ENCODE measurements at regions not wholly inside any gene's neighbourhood (a gene's known extent, or its start where the extent isn't known, plus 50 kb on each side); places are given as distances from the start of the nearest gene placed in this dataset.

GRCh38 chr12:67523538-67523937 is 125.0 kb upstream of the DYRK2 start:
- Histone ChIP-seq H3K79me2 (ENCODE audit: control insufficient read depth, low read length) (no peaks in the 10 kb centered on the region), H3K27ac (ENCODE audit: low read depth, low read length) (no peak overlapping the region)

GRCh38 chr12:67524861-67525616 is 123.5 kb upstream of the DYRK2 start:
- Histone ChIP-seq H3K4me1 (ENCODE audit: control insufficient read depth, low read length) (peaks cover 4% of the 10 kb centered on the region; the same call in 1 of the 2 replicates), H4K20me1 (ENCODE audit: control insufficient read depth, insufficient read depth, low read depth, low read length) (no peaks in the 10 kb centered on the region), H3K27me3 (ENCODE audit: control insufficient read depth, low read length) (no peaks in the 10 kb centered on the region), H3K4me3 (ENCODE audit: low read length) (no peak overlapping the region), H3K9me2 (replicated peaks; ENCODE audit: control insufficient read depth, low read length) (no peaks in the 10 kb centered on the region; the same call in 1 of the 2 replicates), H3K36me3 (ENCODE audit: control insufficient read depth, low read length) (no peaks in the 10 kb centered on the region), H3F3A (ENCODE audit: control insufficient read depth, insufficient read depth) (no peaks in the 10 kb centered on the region), H3K4me2 (ENCODE audit: low read length) (no peak overlapping the region), H3K27ac (ENCODE audit: low read depth, low read length) (no peak overlapping the region), H3K79me2 (ENCODE audit: control insufficient read depth, low read length) (no peaks in the 10 kb centered on the region), H3K9me3 (ENCODE audit: control insufficient read depth, insufficient read depth, low read length) (no peaks in the 10 kb centered on the region)
- TF ChIP-seq EZH2phosphoT487 (IDR thresholded peaks at IDR 0.05; ENCODE audit: borderline replicate concordance, low read length) (no peak), CTCF (IDR thresholded peaks at IDR 0.05; ENCODE audit: low read depth, low read length, poor library complexity, severe bottlenecking) (no peak)

More at GRCh38 chr12:67523538-67523937, 125.0 kb upstream of the DYRK2 start:
- Histone ChIP-seq H3K36me3 (ENCODE audit: control insufficient read depth, low read length) (no peaks in the 10 kb centered on the region), H3K9me3 (ENCODE audit: control insufficient read depth, insufficient read depth, low read length) (no peaks in the 10 kb centered on the region), H3K27me3 (ENCODE audit: control insufficient read depth, low read length) (no peaks in the 10 kb centered on the region), H3K4me1 (ENCODE audit: control insufficient read depth, low read length) (peaks cover 4% of the 10 kb centered on the region; the same call in 1 of the 2 replicates), H4K20me1 (ENCODE audit: control insufficient read depth, insufficient read depth, low read depth, low read length) (no peaks in the 10 kb centered on the region), H3F3A (ENCODE audit: control insufficient read depth, insufficient read depth) (no peaks in the 10 kb centered on the region), H3K4me3 (ENCODE audit: low read length) (no peak overlapping the region), H3K4me2 (ENCODE audit: low read length) (no peak overlapping the region), H3K9me2 (replicated peaks; ENCODE audit: control insufficient read depth, low read length) (no peaks in the 10 kb centered on the region; the same call in 1 of the 2 replicates)
- no peak for TF ChIP-seq EZH2phosphoT487 (IDR thresholded peaks at IDR 0.05; ENCODE audit: borderline replicate concordance, low read length)
- TF ChIP-seq CTCF (IDR thresholded peaks at IDR 0.05; ENCODE audit: low read depth, low read length, poor library complexity, severe bottlenecking): no peak

DNA sequence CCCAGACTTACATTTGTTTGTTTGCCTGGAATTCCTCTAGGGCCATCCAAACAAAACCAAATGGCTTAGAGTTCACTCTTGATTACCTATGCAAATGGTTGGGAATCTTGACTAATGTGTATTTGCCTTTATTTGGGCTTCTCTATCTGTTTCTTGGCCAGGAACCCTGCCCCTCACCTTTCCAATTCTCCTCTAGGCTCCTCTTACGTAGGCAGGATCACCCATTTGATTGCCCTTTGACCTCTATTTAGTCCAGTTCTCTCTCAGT is 123.0 kb upstream of the DYRK2 start:
- Histone ChIP-seq H3K79me2 (ENCODE audit: control insufficient read depth, low read length) (no peaks in the 10 kb centered on the region), H3F3A (ENCODE audit: control insufficient read depth, insufficient read depth) (no peaks in the 10 kb centered on the region), H3K4me2 (ENCODE audit: low read length) (no peak overlapping the region), H3K27me3 (ENCODE audit: control insufficient read depth, low read length) (no peaks in the 10 kb centered on the region), H3K36me3 (ENCODE audit: control insufficient read depth, low read length) (no peaks in the 10 kb centered on the region), H3K9me3 (ENCODE audit: control insufficient read depth, insufficient read depth, low read length) (no peaks in the 10 kb centered on the region), H3K9me2 (replicated peaks; ENCODE audit: control insufficient read depth, low read length) (no peaks in the 10 kb centered on the region; the same call in 1 of the 2 replicates), H4K20me1 (ENCODE audit: control insufficient read depth, insufficient read depth, low read depth, low read length) (no peaks in the 10 kb centered on the region), H3K27ac (ENCODE audit: low read depth, low read length) (no peak overlapping the region), H3K4me3 (ENCODE audit: low read length) (no peak overlapping the region), H3K4me1 (ENCODE audit: control insufficient read depth, low read length) (peaks cover 4% of the 10 kb centered on the region; the same call in 1 of the 2 replicates)
- TF ChIP-seq CTCF (IDR thresholded peaks at IDR 0.05; ENCODE audit: low read depth, low read length, poor library complexity, severe bottlenecking): no peak
- no peak for TF ChIP-seq EZH2phosphoT487 (IDR thresholded peaks at IDR 0.05; ENCODE audit: borderline replicate concordance, low read length)
